PC-9 (cell line): ENCODE measurements at regions not wholly inside any gene's neighbourhood (a gene's known extent, or its start where the extent isn't known, plus 50 kb on each side); places are given as distances from the start of the nearest gene placed in this dataset.
A peak's percentile ranks its signal among the peaks of the same experiment; 100 is the strongest.

Source experiments
- BruUV-seq: library from RNA; stranded (reverse); fragments of 400-500 nt; replicated peaks from 2 replicates; lab custom pipeline; 2021; lab: Mats Ljungman, UMichigan
- CTCF ChIA-PET: fragments of 300-600 bp; sonication (Branson Sonifier 250); formaldehyde crosslinking; loops from one replicate; lab custom pipeline; 2022; ENCODE audit warnings: antibody characterized with exemption; lab: Charles Lee
- POLR2A ChIA-PET: fragments of 300-600 bp; sonication (Branson Sonifier 250); formaldehyde crosslinking; loops from one replicate; lab custom pipeline; 2022; ENCODE audit warnings: antibody characterized with exemption; ENCODE audit not compliant: unreplicated experiment; lab: Charles Lee
- DNase-seq, 2 experiments: peaks; one replicate each; pipeline versions ENCODE4 v3.0.0 to v3.0.0-alpha.2; 2015 to 2022; ENCODE audit warnings: mixed read lengths in 1 of 2
- H2AFZ ChIP-seq: fragments of 200-600 bp; sonication (generic); 2 replicates; pipeline ENCODE4 v1.8.1; 2017; ENCODE audit warnings: antibody characterized with exemption
- H3F3A ChIP-seq: fragments of 200-600 bp; sonication (generic); 2 replicates; pipeline ENCODE4 v1.8.1; 2017; ENCODE audit warnings: antibody characterized with exemption, mild to moderate bottlenecking, low read depth; ENCODE audit not compliant: insufficient read depth
- H3K27ac ChIP-seq: fragments of 200-600 bp; sonication (generic); 2 replicates; pipeline ENCODE4 v1.6.1; 2016; ENCODE audit warnings: mixed run types
- H3K27me3 ChIP-seq: fragments of 200-600 bp; sonication (generic); 2 replicates; pipeline ENCODE4 v1.6.1; 2016; ENCODE audit warnings: low read depth, mixed run types; ENCODE audit not compliant: insufficient read depth
- H3K36me3 ChIP-seq: fragments of 200-600 bp; sonication (generic); 2 replicates; pipeline ENCODE4 v1.6.1; 2016; ENCODE audit warnings: low read depth, mixed run types
- H3K4me1 ChIP-seq: fragments of 200-600 bp; sonication (generic); replicated peaks from 2 replicates; pipeline ENCODE4 v1.6.1; 2016; ENCODE audit warnings: mixed run types; ENCODE audit not compliant: insufficient read depth
- H3K4me2 ChIP-seq: fragments of 200-600 bp; sonication (generic); 2 replicates; pipeline ENCODE4 v1.6.1; 2017; ENCODE audit warnings: mixed run types
- H3K4me3 ChIP-seq: fragments of 200-600 bp; sonication (generic); 2 replicates; pipeline ENCODE4 v1.6.1; 2016; ENCODE audit warnings: mixed run types
- H3K79me2 ChIP-seq: fragments of 200-600 bp; sonication (generic); 2 replicates; pipeline ENCODE4 v1.6.1; 2017; ENCODE audit warnings: low read depth, mixed run types
- H3K9me2 ChIP-seq: fragments of 200-600 bp; sonication (generic); 2 replicates; pipeline ENCODE4 v1.8.1; 2017; ENCODE audit warnings: mild to moderate bottlenecking; ENCODE audit not compliant: insufficient read depth
- H3K9me3 ChIP-seq: fragments of 200-600 bp; sonication (generic); 2 replicates; pipeline ENCODE4 v1.8.1; 2016; ENCODE audit warnings: low read depth; ENCODE audit not compliant: insufficient read depth
- H4K20me1 ChIP-seq: fragments of 200-600 bp; sonication (generic); 2 replicates; pipeline ENCODE4 v1.8.1; 2017; ENCODE audit not compliant: insufficient read depth
- CTCF ChIP-seq: fragments of 200-600 bp; sonication (generic); conservative IDR thresholded peaks from 2 replicates; pipeline ENCODE4 v1.6.1; 2017; ENCODE audit warnings: mixed run types, antibody characterized with exemption, mild to moderate bottlenecking, moderate library complexity
- EZH2 ChIP-seq: fragments of 200-600 bp; sonication (generic); IDR thresholded peaks from 2 replicates; pipeline ENCODE4 v1.8.0; 2017; ENCODE audit warnings: antibody characterized with exemption, low read depth
- intact Hi-C: fragments of 100-400 bp; cut with micrococcal nuclease; formaldehyde crosslinking; loops from one replicate; pipeline ENCODE4 v1.10.0; 2022; ENCODE audit not compliant: unreplicated experiment

- Histone ChIP-seq H3K79me2 (no peaks in the 10 kb centered on the region), H3K4me2 (no peak overlapping the region), H4K20me1 (no peaks in the 10 kb centered on the region), H3K27ac (no peak overlapping the region), H3K27me3 (no peaks in the 10 kb centered on the region), H3K36me3 (no peaks in the 10 kb centered on the region), H3K4me1 (no peaks in the 10 kb centered on the region), H3K9me2 (no peaks in the 10 kb centered on the region), H3K9me3 (no peaks in the 10 kb centered on the region; the same call in 1 of the 2 replicates), H2AFZ (no peak overlapping the region), H3F3A (no peaks in the 10 kb centered on the region), H3K4me3 (no peak overlapping the region)
- ChIA-PET CTCF (no interaction called here), POLR2A (no interaction called here)
- BruUV-seq, result no TSS peak
- TF ChIP-seq CTCF (no peak), EZH2 (no peak)
- intact Hi-C loops, result no loop called here
- DNase-seq, result no peak
Observed at GRCh38 chr11:111063726-111064517, 181.6 kb upstream of the POU2AF2 start.

- Histone ChIP-seq H3K27ac (no peak overlapping the region), H3K4me3 (no peak overlapping the region), H3K9me2 (no peaks in the 10 kb centered on the region), H3K4me2 (no peak overlapping the region), H3K36me3 (no peaks in the 10 kb centered on the region), H4K20me1 (no peaks in the 10 kb centered on the region), H3K27me3 (no peaks in the 10 kb centered on the region), H3K4me1 (no peaks in the 10 kb centered on the region), H2AFZ (no peak overlapping the region), H3K9me3 (no peaks in the 10 kb centered on the region; the same call in 1 of the 2 replicates), H3F3A (no peaks in the 10 kb centered on the region), H3K79me2 (no peaks in the 10 kb centered on the region)
- intact Hi-C loops, result no loop called here
- no peak for DNase-seq
- CTCF ChIA-PET, result no interaction called here
- no TSS peak for BruUV-seq
- TF ChIP-seq CTCF (no peak), EZH2 (no peak)
- POLR2A ChIA-PET, result no interaction called here
Observed at GRCh38 chr11:111062420-111062819, 183.1 kb upstream of the POU2AF2 start.

GRCh38 chr11:111059726-111060125 lies 185.8 kb upstream of the POU2AF2 start:
- no peak overlapping the region for H3K27ac ChIP-seq
- no peak overlapping the region for H2AFZ ChIP-seq

More at GRCh38 chr11:111059726-111060125, 185.8 kb upstream of the POU2AF2 start:
- H4K20me1 ChIP-seq, result no peaks in the 10 kb centered on the region
- ChIA-PET CTCF (no interaction called here), POLR2A (no interaction called here)
- TF ChIP-seq EZH2 (no peak), CTCF (no peak)
- no peak overlapping the region for H3K4me2 ChIP-seq
- no peaks in the 10 kb centered on the region for H3K4me1 ChIP-seq
- H3K36me3 ChIP-seq, result no peaks in the 10 kb centered on the region
- no peaks in the 10 kb centered on the region for H3K27me3 ChIP-seq
- no TSS peak for BruUV-seq
- no peaks in the 10 kb centered on the region for H3F3A ChIP-seq
- intact Hi-C loops, result no loop called here
- no peak overlapping the region for H3K4me3 ChIP-seq
- no peaks in the 10 kb centered on the region for H3K9me2 ChIP-seq
- peak in 1 of 2 experiments; percentile 53 for DNase-seq
- no peaks in the 10 kb centered on the region for H3K9me3 ChIP-seq
- no peaks in the 10 kb centered on the region for H3K79me2 ChIP-seq
